Daoy (cell line): ENCODE measurements at regions not wholly inside any gene's neighbourhood (a gene's known extent, or its start where the extent isn't known, plus 50 kb on each side); places are given as distances from the start of the nearest gene placed in this dataset.

Source experiments
- DNase-seq: peaks from one replicate; pipeline ENCODE4 v3.0.0-alpha.2; 2015; ENCODE audit warnings: low read depth

- no peak for DNase-seq
Measured at GRCh38 chr9:105828171-105828570, 133.8 kb downstream of the TMEM38B start.

GRCh38 chr9:105828596-105829213 lies 134.4 kb downstream of the TMEM38B start:
- no peak for DNase-seq

GRCh38 chr9:105830461-105830860 lies 136.1 kb downstream of the TMEM38B start:
- DNase-seq = no peak

GRCh38 chr9:105832096-105832710 lies 137.9 kb downstream of the TMEM38B start:
- no peak for DNase-seq

GRCh38 chr9:105833271-105833975 lies 139.1 kb downstream of the TMEM38B start:
- DNase-seq = no peak

GRCh38 chr9:105834404-105834803 lies 140.1 kb downstream of the TMEM38B start:
- DNase-seq = no peak

GRCh38 chr9:105835721-105836120 lies 141.4 kb downstream of the TMEM38B start:
- DNase-seq = no peak

GRCh38 chr9:105836936-105837660 lies 142.8 kb downstream of the TMEM38B start:
- DNase-seq = no peak

GRCh38 chr9:105841562-105841961 lies 147.2 kb downstream of the TMEM38B start:
- no peak for DNase-seq

- peak; percentile 23 for DNase-seq
Measured at GRCh38 chr9:105842023-105842644, 147.8 kb downstream of the TMEM38B start.

- no peak for DNase-seq
Measured at GRCh38 chr9:105846825-105847224, 152.5 kb downstream of the TMEM38B start.

- DNase-seq = no peak
Measured at GRCh38 chr9:105850852-105851500, 156.6 kb downstream of the TMEM38B start.

GRCh38 chr9:105854026-105854782 lies 159.9 kb downstream of the TMEM38B start:
- DNase-seq = no peak

GRCh38 chr9:105854783-105855724 lies 160.7 kb downstream of the TMEM38B start:
- DNase-seq = no peak

- no peak for DNase-seq
Measured at GRCh38 chr9:105855987-105856386, 161.6 kb downstream of the TMEM38B start.

GRCh38 chr9:105858006-105858690 lies 163.8 kb downstream of the TMEM38B start:
- no peak for DNase-seq

- DNase-seq = no peak
Measured at GRCh38 chr9:105858877-105859276, 164.5 kb downstream of the TMEM38B start.

- no peak for DNase-seq
Measured at GRCh38 chr9:105859428-105860091, 165.2 kb downstream of the TMEM38B start.
